Lower leg skin (tissue), 3 donors: ENCODE measurements at regions not wholly inside any gene's neighbourhood (a gene's known extent, or its start where the extent isn't known, plus 50 kb on each side); places are given as distances from the start of the nearest gene placed in this dataset.

Experiments
- POLR2A ChIP-seq, 2 donors: fragments of 450-650 bp; IDR thresholded peaks; one replicate each; pipeline ENCODE4 v1.6.1; 2016 to 2017; ENCODE audit warnings: antibody characterized with exemption in 2 of 2, mild to moderate bottlenecking in 1 of 2, moderate library complexity in 1 of 2
- TF ChIP-seq, protein P1 (sequence below), 3 donors: fragments of 450-650 bp; IDR thresholded peaks; one replicate each; pipeline ENCODE4 v1.5.1; 2016; ENCODE audit warnings: antibody characterized with exemption in 3 of 3, mild to moderate bottlenecking in 3 of 3, moderate library complexity in 2 of 3

DNA sequence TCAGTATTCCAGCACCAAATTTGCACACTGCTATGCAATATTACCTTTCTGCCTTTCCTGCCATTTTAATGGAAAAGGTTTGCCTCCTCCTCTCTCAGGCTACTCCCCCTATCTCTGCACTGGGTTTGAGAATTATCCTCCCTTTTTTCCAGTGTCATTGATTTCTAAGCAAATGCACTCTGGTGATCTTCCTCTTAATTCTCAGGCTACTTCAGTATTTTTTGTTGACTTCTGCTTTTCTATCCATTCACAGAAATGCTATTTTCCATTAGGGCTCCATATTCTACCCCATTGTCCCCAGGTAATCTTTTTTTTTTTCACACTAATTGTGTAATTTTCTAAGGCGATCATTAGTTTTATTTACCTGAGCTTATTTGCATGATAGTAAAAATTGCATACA lies 144.0 kb downstream of the GJA1 start:
- no peak for TF ChIP-seq POLR2A (IDR thresholded peaks at IDR 0.05)
- TF ChIP-seq, protein P1, sequence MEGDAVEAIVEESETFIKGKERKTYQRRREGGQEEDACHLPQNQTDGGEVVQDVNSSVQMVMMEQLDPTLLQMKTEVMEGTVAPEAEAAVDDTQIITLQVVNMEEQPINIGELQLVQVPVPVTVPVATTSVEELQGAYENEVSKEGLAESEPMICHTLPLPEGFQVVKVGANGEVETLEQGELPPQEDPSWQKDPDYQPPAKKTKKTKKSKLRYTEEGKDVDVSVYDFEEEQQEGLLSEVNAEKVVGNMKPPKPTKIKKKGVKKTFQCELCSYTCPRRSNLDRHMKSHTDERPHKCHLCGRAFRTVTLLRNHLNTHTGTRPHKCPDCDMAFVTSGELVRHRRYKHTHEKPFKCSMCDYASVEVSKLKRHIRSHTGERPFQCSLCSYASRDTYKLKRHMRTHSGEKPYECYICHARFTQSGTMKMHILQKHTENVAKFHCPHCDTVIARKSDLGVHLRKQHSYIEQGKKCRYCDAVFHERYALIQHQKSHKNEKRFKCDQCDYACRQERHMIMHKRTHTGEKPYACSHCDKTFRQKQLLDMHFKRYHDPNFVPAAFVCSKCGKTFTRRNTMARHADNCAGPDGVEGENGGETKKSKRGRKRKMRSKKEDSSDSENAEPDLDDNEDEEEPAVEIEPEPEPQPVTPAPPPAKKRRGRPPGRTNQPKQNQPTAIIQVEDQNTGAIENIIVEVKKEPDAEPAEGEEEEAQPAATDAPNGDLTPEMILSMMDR (IDR thresholded peaks at IDR 0.05) = no peak
